ENCODE measurements at regions not wholly inside any gene's neighbourhood (a gene's known extent, or its start where the extent isn't known, plus 50 kb on each side); places are given as distances from the start of the nearest gene placed in this dataset.

DNA sequence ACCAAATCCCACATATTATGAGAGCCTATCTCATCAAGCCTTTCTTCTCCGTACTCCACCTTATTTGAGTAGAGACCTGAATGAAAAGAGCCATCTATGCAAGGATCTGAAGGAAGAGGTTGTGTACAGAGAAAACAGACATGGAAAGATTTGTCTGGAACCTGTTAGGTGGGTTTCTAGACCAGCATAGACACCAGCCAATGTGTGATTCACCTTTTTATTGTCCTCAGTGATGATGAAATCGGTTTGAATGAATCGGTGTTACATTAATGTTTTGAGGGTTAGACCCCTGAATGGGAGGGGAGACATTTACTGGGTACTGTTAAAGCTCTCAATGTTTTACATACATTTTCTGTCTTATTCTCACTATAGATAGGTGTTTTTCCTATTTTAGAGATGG is 223.6 kb downstream of the NMUR2 start:
- no TSS peak for BruUV-seq (replicated peaks)
- Histone ChIP-seq H3K4me1 (ENCODE audit: control insufficient read depth in 1 of 2, insufficient read depth in 2 of 2, low read length in 2 of 2) (no peaks in the 10 kb centered on the region), H3K36me3 (ENCODE audit: control insufficient read depth in 1 of 2, insufficient read depth in 2 of 2, low read length in 2 of 2) (no peaks in the 10 kb centered on the region), H3K9me3 (ENCODE audit: control insufficient read depth in 1 of 2, insufficient read depth in 1 of 2, low read depth in 1 of 2, low read length in 2 of 2) (no peaks in the 10 kb centered on the region), H4K20me1 (ENCODE audit: insufficient read depth) (no peaks in the 10 kb centered on the region), H3K27me3 (ENCODE audit: insufficient read depth, low read length) (peaks cover 3% of the 10 kb centered on the region; the same call in 1 of the 2 replicates), H3K9me2 (ENCODE audit: insufficient read depth) (no peaks in the 10 kb centered on the region), H3K4me2 (ENCODE audit: low read length) (no peak overlapping the region), H3K79me2 (ENCODE audit: insufficient read depth, low read length) (no peaks in the 10 kb centered on the region), H2AFZ (ENCODE audit: low read depth, low read length, poor library complexity, severe bottlenecking) (no peak overlapping the region), H3K4me3 (replicated peaks in 1 of 2; ENCODE audit: low read depth in 1 of 2, low read length in 2 of 2) (no peak overlapping the region), H3K9ac (ENCODE audit: low read length) (no peak overlapping the region), H3K27ac (ENCODE audit: low read depth, low read length) (no peak overlapping the region)
- DNase-seq (ENCODE audit: low read depth, low spot score) (no peak), ATAC-seq (no peak)
- POLR2A ChIA-PET = no interaction called here
- CTCF ChIA-PET = no interaction called here
- RAD21 ChIA-PET (ENCODE audit: low non-redundant PET in 1 of 2, low total read pairs in 2 of 2, uncharacterized antibody in 2 of 2, unreplicated experiment in 2 of 2) = no interaction called here
- no peak for TF ChIP-seq EGR1 (IDR thresholded peaks at IDR 0.05; ENCODE audit: low read depth)
- intact Hi-C loops (cut with micrococcal nuclease) = no loop called here

DNA sequence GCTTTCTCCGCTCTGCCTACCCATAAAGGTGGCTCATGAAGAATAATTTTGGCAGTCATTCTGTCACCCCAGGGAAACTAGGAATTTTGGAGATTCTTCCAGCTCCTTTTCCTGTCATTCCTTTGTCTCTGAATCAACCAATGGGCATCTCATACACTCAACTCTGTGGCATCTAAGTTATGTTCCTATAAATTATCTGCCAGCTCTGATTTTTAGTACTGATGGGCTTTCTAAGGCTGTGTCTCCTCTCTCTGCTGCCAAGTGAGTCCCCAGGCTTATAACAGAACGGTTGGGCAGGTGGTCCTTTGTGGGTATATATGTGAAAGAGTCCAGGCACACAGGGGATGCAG is 226.8 kb downstream of the NMUR2 start:
- no peak for TF ChIP-seq EGR1 (IDR thresholded peaks at IDR 0.05; ENCODE audit: low read depth)
- no peak for TF ChIP-seq SIN3A (IDR thresholded peaks at IDR 0.05; ENCODE audit: low read depth)
- no peak for TF ChIP-seq SP1 (IDR thresholded peaks at IDR 0.05; ENCODE audit: low read depth)
- TF ChIP-seq, protein P1, sequence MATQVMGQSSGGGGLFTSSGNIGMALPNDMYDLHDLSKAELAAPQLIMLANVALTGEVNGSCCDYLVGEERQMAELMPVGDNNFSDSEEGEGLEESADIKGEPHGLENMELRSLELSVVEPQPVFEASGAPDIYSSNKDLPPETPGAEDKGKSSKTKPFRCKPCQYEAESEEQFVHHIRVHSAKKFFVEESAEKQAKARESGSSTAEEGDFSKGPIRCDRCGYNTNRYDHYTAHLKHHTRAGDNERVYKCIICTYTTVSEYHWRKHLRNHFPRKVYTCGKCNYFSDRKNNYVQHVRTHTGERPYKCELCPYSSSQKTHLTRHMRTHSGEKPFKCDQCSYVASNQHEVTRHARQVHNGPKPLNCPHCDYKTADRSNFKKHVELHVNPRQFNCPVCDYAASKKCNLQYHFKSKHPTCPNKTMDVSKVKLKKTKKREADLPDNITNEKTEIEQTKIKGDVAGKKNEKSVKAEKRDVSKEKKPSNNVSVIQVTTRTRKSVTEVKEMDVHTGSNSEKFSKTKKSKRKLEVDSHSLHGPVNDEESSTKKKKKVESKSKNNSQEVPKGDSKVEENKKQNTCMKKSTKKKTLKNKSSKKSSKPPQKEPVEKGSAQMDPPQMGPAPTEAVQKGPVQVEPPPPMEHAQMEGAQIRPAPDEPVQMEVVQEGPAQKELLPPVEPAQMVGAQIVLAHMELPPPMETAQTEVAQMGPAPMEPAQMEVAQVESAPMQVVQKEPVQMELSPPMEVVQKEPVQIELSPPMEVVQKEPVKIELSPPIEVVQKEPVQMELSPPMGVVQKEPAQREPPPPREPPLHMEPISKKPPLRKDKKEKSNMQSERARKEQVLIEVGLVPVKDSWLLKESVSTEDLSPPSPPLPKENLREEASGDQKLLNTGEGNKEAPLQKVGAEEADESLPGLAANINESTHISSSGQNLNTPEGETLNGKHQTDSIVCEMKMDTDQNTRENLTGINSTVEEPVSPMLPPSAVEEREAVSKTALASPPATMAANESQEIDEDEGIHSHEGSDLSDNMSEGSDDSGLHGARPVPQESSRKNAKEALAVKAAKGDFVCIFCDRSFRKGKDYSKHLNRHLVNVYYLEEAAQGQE (IDR thresholded peaks at IDR 0.05; ENCODE audit: low read depth) = no peak
- TF ChIP-seq YY1 (IDR thresholded peaks at IDR 0.05; ENCODE audit: extremely low read depth, insufficient replicate concordance, low read depth, low read length) = no peak
- no peak for TF ChIP-seq ELF1 (IDR thresholded peaks at IDR 0.05; ENCODE audit: borderline replicate concordance, low read depth)
- TF ChIP-seq, protein P2, sequence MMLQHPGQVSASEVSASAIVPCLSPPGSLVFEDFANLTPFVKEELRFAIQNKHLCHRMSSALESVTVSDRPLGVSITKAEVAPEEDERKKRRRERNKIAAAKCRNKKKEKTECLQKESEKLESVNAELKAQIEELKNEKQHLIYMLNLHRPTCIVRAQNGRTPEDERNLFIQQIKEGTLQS (IDR thresholded peaks at IDR 0.05) = no peak
- TF ChIP-seq ZFX (IDR thresholded peaks at IDR 0.05) = no peak
- TF ChIP-seq EZH2phosphoT487 (IDR thresholded peaks at IDR 0.05; ENCODE audit: borderline replicate concordance) = no peak
- H3K27me3 ChIP-seq (ENCODE audit: insufficient read depth, low read length) = no peaks in the 10 kb centered on the region
- no peaks in the 10 kb centered on the region for H4K20me1 ChIP-seq (ENCODE audit: insufficient read depth)
- H3K9me2 ChIP-seq (ENCODE audit: insufficient read depth) = no peaks in the 10 kb centered on the region
- H3K9ac ChIP-seq (ENCODE audit: low read length) = no peak overlapping the region
- ATAC-seq = no peak
- no TSS peak for BruUV-seq (replicated peaks)
- no peaks in the 10 kb centered on the region for H3K36me3 ChIP-seq (ENCODE audit: control insufficient read depth in 1 of 2, insufficient read depth in 2 of 2, low read length in 2 of 2)
- no peak for DNase-seq (ENCODE audit: low read depth, low spot score)
- no peak overlapping the region for H2AFZ ChIP-seq (ENCODE audit: low read depth, low read length, poor library complexity, severe bottlenecking)
- RAD21 ChIA-PET (ENCODE audit: low non-redundant PET in 1 of 2, low total read pairs in 2 of 2, uncharacterized antibody in 2 of 2, unreplicated experiment in 2 of 2) = no interaction called here
- H3K4me1 ChIP-seq (ENCODE audit: control insufficient read depth in 1 of 2, insufficient read depth in 2 of 2, low read length in 2 of 2) = no peaks in the 10 kb centered on the region
- no peak overlapping the region for H3K4me3 ChIP-seq (replicated peaks in 1 of 2; ENCODE audit: low read depth in 1 of 2, low read length in 2 of 2)
- POLR2A ChIA-PET = no interaction called here
- CTCF ChIA-PET = no interaction called here
- H3K4me2 ChIP-seq (ENCODE audit: low read length) = no peak overlapping the region
- intact Hi-C loops (cut with micrococcal nuclease) = no loop called here
- no peaks in the 10 kb centered on the region for H3K79me2 ChIP-seq (ENCODE audit: insufficient read depth, low read length)
- no peaks in the 10 kb centered on the region for H3K9me3 ChIP-seq (ENCODE audit: control insufficient read depth in 1 of 2, insufficient read depth in 1 of 2, low read depth in 1 of 2, low read length in 2 of 2)
- no peak overlapping the region for H3K27ac ChIP-seq (ENCODE audit: low read depth, low read length)

All from HCT116 (cell line).